Neural progenitor cell (in vitro differentiated cells): ENCODE measurements at regions not wholly inside any gene's neighbourhood (a gene's known extent, or its start where the extent isn't known, plus 50 kb on each side); places are given as distances from the start of the nearest gene placed in this dataset.

Experiments used
- DNase-seq: peaks from one replicate; pipeline ENCODE4 v3.0.0-alpha.2; 2016; ENCODE audit warnings: low spot score
- H2AFZ ChIP-seq: fragments of 200-600 bp; sonication (generic); replicated peaks from 2 replicates; pipeline ENCODE4 v1.6.1; 2016; ENCODE audit warnings: antibody characterized with exemption
- H3F3A ChIP-seq: fragments of 200-600 bp; sonication (generic); 2 replicates; pipeline ENCODE4 v1.6.1; 2016; ENCODE audit warnings: antibody characterized with exemption, low read depth
- H3K27ac ChIP-seq: fragments of 200-600 bp; sonication (generic); 2 replicates; pipeline ENCODE4 v1.5.1; 2016; ENCODE audit warnings: mild to moderate bottlenecking
- H3K27me3 ChIP-seq: fragments of 200-600 bp; sonication (generic); 2 replicates; pipeline ENCODE4 v1.6.1; 2016; ENCODE audit warnings: mild to moderate bottlenecking, moderate library complexity
- H3K36me3 ChIP-seq: fragments of 200-600 bp; sonication (generic); 2 replicates; pipeline ENCODE4 v1.5.1; 2016
- H3K4me1 ChIP-seq: fragments of 200-600 bp; sonication (generic); 2 replicates; pipeline ENCODE4 v1.6.1; 2016; ENCODE audit warnings: mixed run types
- H3K4me2 ChIP-seq: fragments of 200-600 bp; sonication (generic); 2 replicates; pipeline ENCODE4 v1.6.1; 2016
- H3K4me3 ChIP-seq: fragments of 200-600 bp; sonication (generic); 2 replicates; pipeline ENCODE4 v1.5.1; 2016
- H3K79me2 ChIP-seq: fragments of 200-600 bp; sonication (generic); 2 replicates; pipeline ENCODE4 v1.6.1; 2016; ENCODE audit warnings: low read depth
- H3K9ac ChIP-seq: fragments of 200-600 bp; sonication (generic); 2 replicates; pipeline ENCODE4 v1.6.1; 2016
- H3K9me3 ChIP-seq: fragments of 200-600 bp; sonication (generic); 2 replicates; pipeline ENCODE4 v1.5.1; 2016; ENCODE audit warnings: low read depth
- H4K20me1 ChIP-seq: fragments of 200-600 bp; sonication (generic); 2 replicates; pipeline ENCODE4 v1.6.1; 2016; ENCODE audit warnings: low read depth
- H3K27ac Mint-ChIP-seq: 3 replicates; pipeline ENCODE4 v1.8.0; 2021; ENCODE audit warnings: mixed read lengths
- H3K27me3 Mint-ChIP-seq: 2 replicates; pipeline ENCODE4 v1.8.0; 2022; ENCODE audit warnings: low read depth, mild to moderate bottlenecking, inconsistent platforms, moderate library complexity, mixed read lengths; ENCODE audit not compliant: insufficient read depth
- H3K36me3 Mint-ChIP-seq: 3 replicates; pipeline ENCODE4 v1.8.0; 2021; ENCODE audit warnings: mixed read lengths
- H3K4me1 Mint-ChIP-seq: 3 replicates; pipeline ENCODE4 v1.8.0; 2021; ENCODE audit warnings: mixed read lengths
- H3K4me3 Mint-ChIP-seq: 3 replicates; pipeline ENCODE4 v1.8.0; 2021; ENCODE audit warnings: mild to moderate bottlenecking, moderate library complexity, mixed read lengths
- H3K9me3 Mint-ChIP-seq: 3 replicates; pipeline ENCODE4 v1.8.0; 2020; ENCODE audit warnings: mixed read lengths
- CTCF ChIP-seq: fragments of 200-600 bp; sonication (generic); IDR thresholded peaks from 2 replicates; pipeline ENCODE4 v1.5.1; 2017; ENCODE audit warnings: antibody characterized with exemption, mild to moderate bottlenecking
- EZH2 ChIP-seq: fragments of 200-600 bp; sonication (generic); IDR thresholded peaks from 2 replicates; pipeline ENCODE4 v1.6.1; 2017; ENCODE audit warnings: antibody characterized with exemption, mild to moderate bottlenecking, moderate library complexity
- EZH2phosphoT487 ChIP-seq: fragments of 200-600 bp; sonication (generic); IDR thresholded peaks from 2 replicates; pipeline ENCODE4 v1.6.1; 2017; ENCODE audit warnings: antibody characterized with exemption

GRCh38 chr6:1515781-1516180 is 93.9 kb upstream of the FOXC1 start:
- Mint-ChIP-seq H3K9me3 (no peaks in the 10 kb centered on the region), H3K4me1 (peaks cover 21% of the 10 kb centered on the region), H3K4me3 (no peak overlapping the region), H3K36me3 (no peaks in the 10 kb centered on the region), H3K27me3 (peaks cover 11% of the 10 kb centered on the region), H3K27ac (no peak overlapping the region)
- Histone ChIP-seq H3K79me2 (no peaks in the 10 kb centered on the region), H3F3A (no peaks in the 10 kb centered on the region), H3K36me3 (no peaks in the 10 kb centered on the region), H3K27ac (no peak overlapping the region), H3K9ac (no peak overlapping the region), H3K27me3 (no peaks in the 10 kb centered on the region), H3K4me1 (no peaks in the 10 kb centered on the region), H2AFZ (no peak overlapping the region), H3K4me2 (no peak overlapping the region), H4K20me1 (no peaks in the 10 kb centered on the region), H3K4me3 (no peak overlapping the region), H3K9me3 (no peaks in the 10 kb centered on the region)
- TF ChIP-seq EZH2phosphoT487 (no peak), EZH2 (no peak), CTCF (no peak)
- DNase-seq: no peak

GRCh38 chr6:1516742-1517520 is 92.8 kb upstream of the FOXC1 start:
- no peaks in the 10 kb centered on the region for H3K36me3 Mint-ChIP-seq
- TF ChIP-seq EZH2phosphoT487: no peak
- TF ChIP-seq EZH2: no peak
- no peak for TF ChIP-seq CTCF
- DNase-seq: no peak

GRCh38 chr6:1518855-1519254 is 90.9 kb upstream of the FOXC1 start:
- H3K27ac Mint-ChIP-seq: no peak overlapping the region
- no peaks in the 10 kb centered on the region for H3K4me1 ChIP-seq
- H4K20me1 ChIP-seq: no peaks in the 10 kb centered on the region
- no peak overlapping the region for H3K4me2 ChIP-seq
- no peak overlapping the region for H3K4me3 ChIP-seq
- H3K27me3 ChIP-seq: peaks cover 20% of the 10 kb centered on the region
- peaks cover 12% of the 10 kb centered on the region for H3K27me3 Mint-ChIP-seq
- TF ChIP-seq EZH2 (no peak), EZH2phosphoT487 (no peak), CTCF (no peak)
- H2AFZ ChIP-seq: no peak overlapping the region
- no peaks in the 10 kb centered on the region for H3K9me3 Mint-ChIP-seq
- H3K9ac ChIP-seq: no peak overlapping the region
- DNase-seq: no peak
- no peaks in the 10 kb centered on the region for H3K9me3 ChIP-seq
- no peaks in the 10 kb centered on the region for H3K36me3 ChIP-seq
- no peak overlapping the region for H3K4me3 Mint-ChIP-seq
- H3F3A ChIP-seq: no peaks in the 10 kb centered on the region
- no peaks in the 10 kb centered on the region for H3K36me3 Mint-ChIP-seq
- no peak overlapping the region for H3K27ac ChIP-seq
- H3K4me1 Mint-ChIP-seq: peaks cover 9% of the 10 kb centered on the region
- no peaks in the 10 kb centered on the region for H3K79me2 ChIP-seq

More at GRCh38 chr6:1516742-1517520, 92.8 kb upstream of the FOXC1 start:
- no peaks in the 10 kb centered on the region for H3K79me2 ChIP-seq
- H3K4me3 ChIP-seq: no peak overlapping the region
- no peaks in the 10 kb centered on the region for H4K20me1 ChIP-seq
- H3K4me2 ChIP-seq: no peak overlapping the region
- H3F3A ChIP-seq: no peaks in the 10 kb centered on the region
- no peaks in the 10 kb centered on the region for H3K4me1 ChIP-seq
- H3K27me3 ChIP-seq: peaks cover 1% of the 10 kb centered on the region
- Mint-ChIP-seq H3K4me3 (no peak overlapping the region), H3K9me3 (no peaks in the 10 kb centered on the region), H3K27me3 (peaks cover 11% of the 10 kb centered on the region), H3K27ac (no peak overlapping the region), H3K4me1 (peaks cover 21% of the 10 kb centered on the region)
- H3K9me3 ChIP-seq: no peaks in the 10 kb centered on the region
- H2AFZ ChIP-seq: no peak overlapping the region
- H3K27ac ChIP-seq: no peak overlapping the region
- no peak overlapping the region for H3K9ac ChIP-seq
- no peaks in the 10 kb centered on the region for H3K36me3 ChIP-seq
